GM12873 (cell line): ENCODE measurements at regions not wholly inside any gene's neighbourhood (a gene's known extent, or its start where the extent isn't known, plus 50 kb on each side); places are given as distances from the start of the nearest gene placed in this dataset.

ENCODE experiments used
- TF ChIP-seq, protein P1 (sequence below): IDR thresholded peaks from 2 replicates; pipeline ENCODE4 v1.5.1; 2012; ENCODE audit warnings: low read depth, mild to moderate bottlenecking, moderate library complexity, low read length, control low read depth; ENCODE audit not compliant: insufficient read depth; ENCODE audit errors: missing control alignments

DNA sequence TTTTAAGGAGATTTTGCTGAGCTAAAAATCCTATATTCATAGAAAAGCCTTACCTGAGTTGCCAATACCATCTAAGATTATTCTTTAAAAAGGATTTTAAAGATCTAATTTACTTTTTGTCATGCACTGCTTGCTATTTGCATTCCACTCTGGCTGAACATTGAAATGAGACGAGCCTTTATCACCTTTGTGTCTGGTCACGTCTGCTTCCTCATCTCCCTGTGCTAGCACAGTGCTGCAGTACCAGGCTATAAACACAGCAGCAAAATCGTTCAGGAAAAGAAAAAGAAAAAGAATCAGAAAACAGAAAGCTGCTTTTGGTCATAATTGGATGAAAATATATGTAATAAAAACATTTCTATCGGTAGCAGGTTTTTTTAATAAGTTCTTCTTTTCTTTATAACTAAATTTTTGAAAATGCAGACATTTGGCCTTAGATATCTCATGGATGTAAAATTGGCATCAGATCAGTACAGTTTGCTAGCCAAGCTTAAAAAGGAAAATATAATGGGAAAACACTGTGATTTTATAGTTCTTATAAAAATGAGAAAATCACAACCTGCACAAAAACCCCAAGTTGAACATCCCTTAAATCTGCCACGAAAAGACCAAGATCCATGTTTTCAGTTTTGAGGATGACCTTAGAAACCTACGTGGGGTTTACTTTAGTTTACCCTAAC, 735.7 kb upstream of the CXADR start:
- TF ChIP-seq, protein P1, sequence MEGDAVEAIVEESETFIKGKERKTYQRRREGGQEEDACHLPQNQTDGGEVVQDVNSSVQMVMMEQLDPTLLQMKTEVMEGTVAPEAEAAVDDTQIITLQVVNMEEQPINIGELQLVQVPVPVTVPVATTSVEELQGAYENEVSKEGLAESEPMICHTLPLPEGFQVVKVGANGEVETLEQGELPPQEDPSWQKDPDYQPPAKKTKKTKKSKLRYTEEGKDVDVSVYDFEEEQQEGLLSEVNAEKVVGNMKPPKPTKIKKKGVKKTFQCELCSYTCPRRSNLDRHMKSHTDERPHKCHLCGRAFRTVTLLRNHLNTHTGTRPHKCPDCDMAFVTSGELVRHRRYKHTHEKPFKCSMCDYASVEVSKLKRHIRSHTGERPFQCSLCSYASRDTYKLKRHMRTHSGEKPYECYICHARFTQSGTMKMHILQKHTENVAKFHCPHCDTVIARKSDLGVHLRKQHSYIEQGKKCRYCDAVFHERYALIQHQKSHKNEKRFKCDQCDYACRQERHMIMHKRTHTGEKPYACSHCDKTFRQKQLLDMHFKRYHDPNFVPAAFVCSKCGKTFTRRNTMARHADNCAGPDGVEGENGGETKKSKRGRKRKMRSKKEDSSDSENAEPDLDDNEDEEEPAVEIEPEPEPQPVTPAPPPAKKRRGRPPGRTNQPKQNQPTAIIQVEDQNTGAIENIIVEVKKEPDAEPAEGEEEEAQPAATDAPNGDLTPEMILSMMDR = no peak

DNA sequence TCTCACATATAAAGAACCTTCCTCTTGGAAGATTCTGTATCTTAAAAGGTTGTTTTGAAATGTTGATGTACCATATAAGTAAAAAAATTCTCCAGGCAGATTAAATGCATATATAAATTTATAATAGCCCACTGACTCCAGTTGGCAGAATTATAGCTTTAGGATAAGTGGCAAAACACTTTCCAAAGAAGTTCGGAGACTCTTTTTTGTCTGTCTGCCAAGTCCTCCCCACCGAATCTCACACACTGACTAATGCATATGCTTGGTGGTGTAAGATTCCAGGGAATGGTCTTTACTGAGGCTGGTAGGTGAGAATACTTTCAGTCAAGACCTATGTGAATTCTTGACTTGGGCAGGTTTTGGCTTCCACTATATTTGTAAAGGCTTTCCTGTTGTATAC, 724.3 kb upstream of the CXADR start:
- TF ChIP-seq, protein P1 = no peak

DNA sequence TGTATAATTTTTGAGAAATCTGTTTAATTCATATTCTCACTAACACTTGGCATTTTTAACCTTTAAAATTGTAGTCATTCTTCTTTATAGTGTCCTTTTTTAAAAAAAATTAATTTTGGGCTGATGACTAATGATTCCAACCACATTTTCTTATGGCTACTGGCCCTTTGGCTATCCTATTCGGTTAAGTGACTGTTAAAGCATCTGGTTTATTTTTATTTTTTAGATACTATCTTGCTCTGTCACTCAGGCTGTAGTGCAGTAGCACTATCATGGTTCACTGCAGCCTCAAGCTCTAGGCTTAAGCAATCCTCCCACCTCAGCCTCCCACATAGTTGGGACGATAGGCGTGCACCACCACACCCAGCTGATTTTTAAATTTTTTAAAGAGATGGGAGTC, 723.2 kb upstream of the CXADR start:
- TF ChIP-seq, protein P1 = no peak

DNA sequence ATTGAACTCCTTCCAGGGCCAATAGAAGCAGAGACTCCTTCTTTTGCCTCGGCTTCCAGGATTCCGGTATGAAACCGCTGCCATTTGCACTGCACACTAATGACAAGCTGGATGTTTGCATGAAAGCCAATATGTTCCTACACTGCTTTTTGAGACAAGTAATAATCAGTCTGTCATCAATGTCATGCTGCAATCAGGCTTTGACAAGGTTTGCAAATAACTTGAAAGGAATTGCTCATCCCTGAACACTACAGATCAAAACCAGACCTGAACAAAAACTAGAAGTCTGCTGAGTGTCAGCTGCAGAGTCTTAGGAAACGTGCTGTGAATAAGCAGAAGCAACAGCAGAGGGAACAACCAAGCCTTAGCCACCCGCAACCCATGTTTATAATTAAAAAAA, 720.7 kb upstream of the CXADR start:
- TF ChIP-seq, protein P1 = no peak

DNA sequence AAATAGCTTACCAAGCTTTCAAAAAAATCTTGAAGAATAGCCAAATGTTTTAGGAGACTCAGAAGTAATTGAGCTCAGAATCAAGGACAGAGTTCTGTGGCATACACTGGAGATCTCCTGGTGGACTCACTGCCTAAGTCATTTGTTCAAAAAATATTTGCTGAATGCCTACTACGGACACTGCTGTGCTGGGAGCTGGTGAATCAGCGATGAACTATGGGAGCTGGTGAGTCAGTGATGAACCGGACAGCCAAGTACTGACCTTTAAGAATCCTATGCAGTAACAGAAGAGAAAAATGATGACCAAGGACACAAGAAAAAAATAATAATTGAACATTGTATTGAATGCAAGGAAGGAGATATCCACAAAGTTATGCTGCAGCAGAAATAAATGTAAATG, 717.9 kb upstream of the CXADR start:
- TF ChIP-seq, protein P1 = no peak

DNA sequence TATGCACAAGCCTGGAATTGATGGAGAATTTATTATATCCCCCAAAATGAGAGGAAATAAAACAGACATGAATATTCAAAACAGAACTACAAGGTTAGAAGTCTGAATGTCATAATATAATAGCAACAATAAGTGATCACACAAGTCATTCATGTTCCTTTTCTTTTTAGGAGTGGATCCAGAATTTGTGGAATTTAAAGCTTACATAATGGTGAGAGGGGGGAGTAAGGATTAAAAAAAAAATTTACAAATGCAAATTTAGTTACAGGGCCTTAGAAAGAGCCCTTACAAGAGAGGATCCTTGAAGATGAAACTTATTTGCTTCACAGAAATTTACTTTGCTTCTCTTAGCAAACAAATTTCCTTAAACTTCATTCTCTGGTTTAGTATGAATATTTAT, 716.1 kb upstream of the CXADR start:
- TF ChIP-seq, protein P1 = no peak

DNA sequence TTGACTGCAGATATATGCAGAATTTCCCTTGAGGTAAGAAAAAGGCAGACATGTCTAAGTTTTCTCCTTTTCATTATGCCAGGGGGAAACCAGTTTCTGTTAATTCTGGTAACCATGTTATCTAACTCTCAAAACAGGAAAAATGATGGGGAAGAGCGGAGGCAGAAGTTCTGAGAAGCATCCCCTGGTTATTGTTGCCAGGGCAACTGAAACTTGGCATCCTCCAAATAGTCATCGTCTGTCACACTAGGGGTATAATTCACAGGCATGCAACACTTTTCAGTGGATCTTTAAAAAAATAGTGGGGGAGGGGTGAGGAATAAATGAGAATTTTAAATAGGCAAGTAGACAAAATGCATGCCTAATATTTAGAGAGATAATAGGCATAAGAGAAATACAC, 715.3 kb upstream of the CXADR start:
- TF ChIP-seq, protein P1 = no peak
